Ammon's horn (tissue), 1 donor: ENCODE measurements at regions not wholly inside any gene's neighbourhood (a gene's known extent, or its start where the extent isn't known, plus 50 kb on each side); places are given as distances from the start of the nearest gene placed in this dataset.
"Not testable (repeated sequence)": the region's sequence is repeated elsewhere in the genome, so short reads cannot be mapped to it uniquely, and the experiment has no call there.

ENCODE experiments used
- DNase-seq: peaks from one replicate; pipeline ENCODE4 v3.0.0-alpha.2; 2016; ENCODE audit warnings: low spot score

- DNase-seq = no peak
Observed at GRCh38 chr12:22115711-22116110, 69.7 kb downstream of the CMAS start.

GRCh38 chr12:22116376-22116775 is 70.4 kb downstream of the CMAS start:
- DNase-seq = peak; percentile 24

- DNase-seq = no peak
Observed at GRCh38 chr12:22117563-22118237, 71.7 kb downstream of the CMAS start.

DNA sequence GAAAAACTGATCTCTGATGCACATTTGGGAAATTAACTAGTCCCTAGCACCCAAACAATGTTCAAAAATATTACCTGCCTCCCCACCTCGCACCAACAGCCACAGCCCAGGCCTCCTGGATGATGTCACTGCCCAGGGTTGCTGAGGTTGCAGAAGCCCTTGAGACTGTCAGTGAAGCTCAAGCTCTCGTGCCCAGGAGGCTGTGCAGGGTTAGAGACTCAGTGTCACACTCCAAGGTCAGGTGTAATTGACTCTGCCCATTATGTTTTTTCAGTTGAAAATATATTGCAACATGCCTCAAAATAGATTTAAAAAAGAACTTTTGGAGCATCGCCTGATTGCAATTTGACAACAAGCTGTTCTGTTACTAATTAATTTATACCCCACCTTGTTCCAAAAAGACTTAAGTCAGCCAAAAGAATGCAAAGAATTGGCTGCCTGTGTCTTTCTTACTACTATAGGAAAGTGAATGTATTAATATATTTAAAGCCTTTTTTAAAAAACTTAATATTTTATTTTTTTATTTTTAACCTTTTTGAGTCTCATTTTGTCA is 72.3 kb downstream of the CMAS start:
- no peak for DNase-seq

- DNase-seq = no peak
Observed at GRCh38 chr12:22121224-22121623, 75.2 kb downstream of the CMAS start.

DNA sequence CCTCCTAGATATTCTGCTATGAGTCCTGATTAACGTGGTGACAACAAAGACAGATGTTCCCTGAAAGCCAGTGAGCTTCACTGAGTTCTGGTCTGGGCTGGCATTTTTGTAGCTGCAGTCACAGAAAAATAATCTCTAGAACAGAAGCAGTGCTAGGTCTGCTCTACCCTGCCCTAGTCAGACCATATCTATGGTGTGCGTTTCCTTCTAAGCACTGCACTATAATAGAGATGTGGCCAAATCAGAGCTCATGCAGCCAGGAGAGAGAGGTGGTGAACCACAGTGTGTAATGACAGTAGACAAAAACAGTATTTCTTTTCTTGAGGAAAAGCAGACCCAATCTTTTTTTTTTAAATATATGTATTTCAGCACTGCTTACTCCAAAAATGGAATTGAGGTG is 76.3 kb downstream of the CMAS start:
- no peak for DNase-seq

GRCh38 chr12:22124987-22125386 is 79.0 kb downstream of the CMAS start:
- DNase-seq = no peak

- not testable (repeated sequence) for DNase-seq
Observed at GRCh38 chr12:22126101-22126500, 80.1 kb downstream of the CMAS start.

DNA sequence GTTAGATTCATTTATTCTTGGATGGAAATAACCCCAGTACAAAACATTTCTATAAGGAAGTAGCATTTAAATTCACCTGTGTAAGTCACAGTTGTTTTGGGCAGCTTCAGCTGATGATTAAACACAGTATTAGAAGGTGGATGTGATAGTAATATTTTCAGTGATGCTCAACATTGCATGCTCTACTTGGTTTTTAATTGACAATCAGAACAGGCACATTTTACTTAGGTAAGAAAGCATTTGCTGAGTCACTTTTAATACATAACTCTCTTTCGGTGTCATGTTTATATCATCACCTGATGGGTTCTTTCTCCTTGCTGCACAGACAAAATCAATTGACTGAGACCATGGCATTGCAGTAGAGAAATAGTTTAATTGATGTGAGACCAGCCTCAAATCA is 80.7 kb downstream of the CMAS start:
- no peak for DNase-seq

DNA sequence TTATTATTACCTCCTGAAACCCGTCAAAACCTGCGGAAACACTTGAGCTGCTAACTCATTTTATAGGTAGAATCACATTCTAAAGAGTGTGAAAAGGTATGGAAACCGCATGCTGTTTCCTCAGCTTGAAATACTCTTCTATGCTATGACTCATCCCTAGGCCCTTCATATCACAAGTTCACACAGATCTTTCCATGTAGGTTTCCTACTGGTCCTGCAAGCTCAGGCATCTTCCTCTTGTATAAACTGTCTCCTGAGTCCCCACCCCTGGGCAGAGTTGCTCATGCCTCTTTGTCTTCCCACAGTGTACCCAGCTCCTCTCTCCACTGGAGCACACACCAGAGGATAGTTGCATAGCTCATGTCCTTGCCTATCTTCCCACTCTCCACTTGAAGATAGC is 84.7 kb downstream of the CMAS start:
- no peak for DNase-seq

DNA sequence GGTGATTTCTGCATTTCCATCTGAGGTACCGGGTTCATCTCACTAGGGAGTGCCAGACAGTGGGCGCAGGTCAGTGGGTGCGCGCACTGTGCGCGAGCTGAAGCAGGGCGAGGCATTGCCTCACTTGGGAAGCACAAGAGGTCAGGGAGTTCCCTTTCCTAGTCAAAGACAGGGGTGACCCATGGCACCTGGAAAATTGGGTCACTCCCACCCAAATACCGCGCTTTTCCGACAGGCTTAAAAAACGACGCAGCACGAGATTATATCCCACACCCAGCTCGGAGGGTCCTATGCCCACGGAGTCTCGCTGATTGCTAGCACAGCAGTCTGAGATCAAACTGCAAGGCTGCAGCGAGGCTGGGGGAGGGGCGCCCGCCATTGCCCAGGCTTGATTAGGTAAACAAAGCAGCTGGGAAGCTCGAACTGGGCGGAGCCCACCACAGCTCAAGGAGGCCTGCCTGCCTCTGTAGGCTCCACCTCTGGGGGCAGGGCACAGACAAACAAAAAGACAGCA is 90.6 kb downstream of the CMAS start:
- DNase-seq = not testable (repeated sequence)
